ENCODE measurements at regions not wholly inside any gene's neighbourhood (a gene's known extent, or its start where the extent isn't known, plus 50 kb on each side); places are given as distances from the start of the nearest gene placed in this dataset.

GRCh38 chr5:135120951-135121350 lies 86.9 kb upstream of the PITX1 start:
- DNase-seq (ENCODE audit: low spot score), result no peak

GRCh38 chr5:135119481-135119880 lies 85.5 kb upstream of the PITX1 start:
- DNase-seq (ENCODE audit: low spot score), result no peak

DNA sequence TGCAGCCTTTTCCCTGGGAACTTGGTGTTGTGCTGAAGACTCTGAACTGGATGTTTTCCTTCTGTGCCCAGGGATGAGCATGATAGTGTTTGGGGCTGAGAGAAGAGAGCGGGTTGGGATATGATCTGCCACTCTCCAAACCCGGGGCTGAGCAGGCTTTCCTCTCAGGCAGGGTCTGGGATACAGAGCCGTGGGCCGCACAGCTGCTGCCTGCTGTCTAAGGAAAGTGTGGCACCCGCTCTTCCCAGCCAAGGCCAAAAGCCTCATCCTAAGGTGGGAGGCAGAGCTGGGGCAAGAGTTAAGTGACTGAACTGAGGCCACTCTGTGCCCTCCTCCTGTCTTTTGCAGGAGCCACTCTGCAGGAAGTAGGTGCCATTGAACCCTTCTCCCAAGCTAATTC lies 83.6 kb upstream of the PITX1 start:
- DNase-seq (ENCODE audit: low spot score), result no peak

- DNase-seq (ENCODE audit: low spot score), result peak; percentile 35
Measured at GRCh38 chr5:135116160-135116561, 82.1 kb upstream of the PITX1 start.

DNA sequence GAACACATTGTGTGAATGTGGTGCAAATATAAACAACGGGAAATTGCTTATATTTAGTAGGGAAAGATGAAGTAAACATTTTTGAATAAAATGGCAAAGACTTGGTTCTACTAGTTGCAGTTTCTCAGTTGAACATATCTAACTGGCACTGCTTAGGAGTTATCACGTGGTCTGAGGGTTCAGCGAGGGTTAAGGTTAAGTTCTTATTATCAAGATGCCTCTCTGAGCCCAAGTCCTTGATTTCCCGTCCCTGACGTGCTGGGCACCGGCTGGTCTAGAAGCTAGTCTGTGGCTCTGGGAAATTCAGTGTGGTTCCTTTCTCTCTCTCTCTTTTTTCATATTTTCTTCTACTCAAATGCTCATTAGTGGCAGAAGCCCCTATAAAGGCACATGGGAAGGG lies 81.6 kb upstream of the PITX1 start:
- no peak for DNase-seq (ENCODE audit: low spot score)

DNA sequence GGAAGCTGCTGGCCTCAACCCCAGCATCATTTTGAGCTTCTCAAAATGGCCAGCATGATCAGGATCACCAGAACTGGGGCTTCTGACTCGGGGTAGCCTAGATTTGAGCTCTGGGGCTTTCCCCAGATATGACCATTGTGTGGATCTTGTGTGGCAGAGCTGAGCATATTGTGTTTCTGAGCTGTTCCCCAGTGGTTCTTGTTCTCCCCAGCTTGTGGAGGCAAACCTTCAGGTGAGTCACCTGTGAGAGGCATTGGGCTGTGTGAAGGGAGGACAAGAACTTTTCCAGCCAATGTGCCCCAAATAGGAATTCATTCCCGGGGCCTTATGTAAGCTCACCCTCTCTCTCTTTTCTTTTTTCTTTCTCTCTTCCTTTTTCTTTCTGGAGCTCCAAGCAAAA lies 80.7 kb upstream of the PITX1 start:
- DNase-seq (ENCODE audit: low spot score), result no peak

DNA sequence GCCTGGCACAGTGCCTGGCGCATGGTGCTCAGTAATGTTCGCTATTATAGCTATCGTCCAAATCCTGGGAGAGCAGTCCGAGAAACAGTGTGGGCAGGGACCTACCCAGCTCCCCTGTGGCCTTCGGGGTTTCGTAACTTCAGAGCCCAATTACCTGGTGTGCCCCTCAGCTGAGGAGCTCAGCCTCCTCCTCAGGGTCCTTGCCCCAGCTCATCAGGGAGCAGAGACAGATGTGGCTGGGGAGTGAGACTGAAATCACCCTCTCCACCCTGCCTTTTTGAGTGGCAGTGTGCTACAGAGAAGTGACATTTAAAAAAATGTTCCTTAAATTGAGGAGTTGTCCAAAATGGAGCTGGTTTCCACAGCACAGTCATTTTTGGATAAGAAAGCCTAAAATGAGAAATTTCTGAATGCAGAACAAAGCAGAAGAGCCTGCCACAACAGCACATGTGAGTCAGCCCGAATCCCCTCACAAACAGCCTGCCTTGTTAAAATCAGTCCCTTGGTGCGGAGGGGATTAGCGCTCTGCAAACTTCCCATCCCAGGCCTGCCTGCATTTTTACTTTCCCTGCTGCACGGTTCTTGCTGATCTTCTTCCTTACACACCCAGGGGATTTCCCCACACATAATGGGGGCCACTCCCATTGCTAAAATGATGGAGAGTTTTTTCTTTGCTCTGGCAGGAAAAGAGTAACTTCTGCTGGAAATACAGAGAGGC lies 78.1 kb upstream of the PITX1 start:
- DNase-seq (ENCODE audit: low spot score), result no peak

- no peak for DNase-seq (ENCODE audit: low spot score)
Measured at GRCh38 chr5:135110785-135111596, 77.0 kb upstream of the PITX1 start.

- DNase-seq (ENCODE audit: low spot score), result no peak
Measured at GRCh38 chr5:135108992-135109391, 75.0 kb upstream of the PITX1 start.

DNA sequence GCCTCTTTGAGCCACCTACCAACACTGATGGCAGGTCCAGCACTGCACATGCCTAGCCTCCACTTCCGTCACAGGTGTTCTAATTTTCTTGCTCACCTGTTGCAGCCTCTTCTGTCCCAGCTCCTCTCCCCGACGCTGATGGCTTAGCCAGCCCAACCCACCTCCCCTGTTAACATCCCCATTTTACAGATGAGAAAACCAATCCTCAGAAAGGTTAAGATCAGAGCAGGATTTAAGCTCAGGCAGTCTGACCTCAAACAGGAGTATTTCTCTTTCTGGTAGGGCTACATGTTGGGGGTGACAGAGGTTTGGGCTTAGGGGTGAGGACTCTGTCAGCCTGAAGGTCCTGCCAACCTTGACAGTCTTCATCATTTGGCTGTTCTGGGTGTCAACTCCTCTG lies 74.5 kb upstream of the PITX1 start:
- no peak for DNase-seq (ENCODE audit: low spot score)

DNA sequence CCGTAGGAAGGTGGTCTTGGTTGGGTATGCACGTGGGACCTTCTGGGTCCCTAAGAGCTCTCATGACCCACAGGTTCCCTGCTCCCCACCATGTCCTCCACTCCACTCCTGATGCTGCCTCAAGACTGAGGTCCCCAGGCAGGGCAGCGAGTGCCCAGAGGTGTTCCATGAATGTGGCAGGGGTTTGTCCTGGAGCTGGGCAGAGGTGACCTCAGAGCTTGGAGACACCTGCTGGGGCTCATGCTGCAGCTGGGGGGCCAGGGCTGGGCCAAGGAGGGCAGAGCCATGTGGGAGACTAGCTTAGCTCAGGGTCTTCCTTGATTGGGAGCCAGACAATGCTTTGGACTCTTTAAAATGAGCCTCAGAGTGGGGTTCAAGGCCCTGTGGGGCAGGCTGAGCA lies 74.0 kb upstream of the PITX1 start:
- no peak for DNase-seq (ENCODE audit: low spot score)

DNA sequence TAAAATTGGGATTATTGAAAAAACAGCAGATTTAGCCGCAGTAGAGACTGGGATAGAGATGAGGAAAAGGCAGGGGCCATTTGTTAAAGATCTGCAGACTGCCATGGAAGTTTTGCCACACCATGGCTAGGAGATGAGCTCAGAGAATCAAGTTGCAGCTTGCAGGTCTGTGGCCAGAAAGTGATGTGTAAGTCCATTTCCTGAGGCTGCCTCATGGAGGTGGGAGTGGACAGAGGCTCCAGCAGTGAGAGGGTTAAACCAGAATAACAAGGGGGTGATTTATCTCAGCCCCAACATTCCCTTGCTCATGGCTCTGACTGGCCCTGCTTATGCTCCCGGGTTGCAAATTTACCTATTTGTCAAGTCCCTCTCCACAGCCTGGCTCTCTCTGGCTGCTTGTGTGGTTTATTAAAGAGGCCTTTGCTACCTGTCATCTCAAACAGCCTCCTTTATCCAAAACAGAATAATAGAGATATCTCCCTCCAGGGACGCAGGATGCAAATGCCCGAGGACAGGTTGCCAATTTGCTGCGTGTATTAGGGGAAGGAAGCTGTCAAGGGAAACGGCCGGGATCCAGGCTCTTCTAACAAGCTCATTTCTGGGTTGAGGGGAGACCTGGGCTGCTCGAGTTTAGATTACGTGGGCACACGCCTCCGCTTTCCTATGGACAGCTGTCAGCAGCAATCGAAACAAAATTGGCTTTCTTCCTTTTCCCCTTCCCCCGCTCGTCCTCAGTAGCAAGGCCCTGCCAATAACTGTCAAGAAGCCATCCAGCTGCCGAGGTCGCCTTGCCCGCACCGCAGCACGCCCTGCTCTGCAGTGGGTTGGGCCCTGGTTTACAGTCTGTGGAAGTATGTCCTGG lies 72.8 kb upstream of the PITX1 start:
- no peak for DNase-seq (ENCODE audit: low spot score)

DNA sequence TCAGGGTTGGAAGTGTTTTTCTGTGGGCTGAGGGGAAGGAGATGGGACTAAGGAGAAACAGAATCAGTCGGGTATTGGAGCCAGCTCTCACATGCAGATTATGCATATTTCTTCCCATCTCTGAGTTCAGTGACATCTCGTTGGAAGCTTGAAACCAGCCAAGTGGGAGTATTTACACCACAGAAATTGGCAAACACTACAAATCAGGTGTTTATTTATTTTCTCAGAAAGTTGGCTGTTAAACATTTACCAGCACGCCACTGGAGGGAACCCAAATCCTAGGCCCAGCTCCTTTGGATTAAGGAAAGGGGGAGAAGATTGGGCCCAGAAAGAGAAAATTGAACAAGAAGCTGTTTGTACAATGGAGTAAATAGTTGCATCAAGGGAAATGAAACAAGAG lies 72.1 kb upstream of the PITX1 start:
- DNase-seq (ENCODE audit: low spot score), result no peak

GRCh38 chr5:135105105-135105484 lies 71.1 kb upstream of the PITX1 start:
- DNase-seq (ENCODE audit: low spot score), result no peak

DNA sequence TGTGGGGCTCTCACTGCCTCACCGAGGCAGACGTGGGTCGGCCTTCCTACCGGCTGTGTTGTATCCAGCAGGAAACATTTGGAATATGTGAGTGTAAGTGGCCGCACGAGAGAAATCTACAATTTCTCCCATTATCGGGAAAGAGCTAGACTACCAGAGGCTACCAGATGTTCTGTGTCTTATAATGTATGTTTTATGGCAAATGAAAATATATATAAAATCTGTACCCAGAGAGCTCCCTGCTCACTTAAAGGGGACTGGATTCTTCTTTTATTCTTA lies 69.5 kb upstream of the PITX1 start:
- no peak for DNase-seq (ENCODE audit: low spot score)

DNA sequence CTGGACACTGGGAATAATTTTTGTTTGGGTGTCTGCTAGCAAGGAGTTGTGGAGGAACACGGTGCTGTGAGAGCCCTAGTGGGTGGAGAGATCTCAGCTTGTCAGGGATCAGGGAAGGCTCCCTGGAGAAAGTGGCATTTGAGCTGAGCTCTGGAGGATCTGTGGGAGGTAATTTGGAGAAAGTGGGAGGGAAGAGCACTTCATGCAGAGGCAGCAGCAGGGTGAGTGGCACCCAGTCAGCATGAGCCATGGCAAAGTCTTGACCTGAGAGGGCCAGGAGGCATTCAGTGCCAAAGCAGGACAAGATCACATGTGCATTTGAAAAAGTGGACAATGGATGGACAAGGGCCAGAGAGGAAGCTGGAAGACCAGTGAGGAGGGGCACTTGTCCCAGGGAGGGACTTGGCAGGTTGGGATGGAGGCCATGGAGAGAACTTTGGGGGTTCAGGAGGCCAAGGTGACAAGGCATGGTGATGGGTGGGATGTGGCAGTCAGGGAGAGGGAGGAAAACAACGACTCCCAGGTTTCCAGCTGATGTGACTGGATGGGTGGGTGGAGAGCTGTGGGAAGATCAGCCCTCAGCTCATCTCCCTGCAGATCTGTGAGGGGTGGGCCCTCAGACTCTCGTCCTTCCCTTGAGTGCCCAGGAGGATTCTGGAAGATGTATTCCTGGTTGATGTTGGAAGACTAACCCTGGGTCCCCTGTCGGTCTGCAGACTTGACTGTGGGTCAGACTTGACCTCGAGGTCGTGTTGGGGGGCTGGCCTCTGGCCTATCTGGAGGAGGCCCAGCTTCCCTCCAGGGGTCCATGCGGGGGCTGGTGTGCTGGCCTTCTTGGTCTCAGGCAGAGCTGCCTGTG lies 68.9 kb upstream of the PITX1 start:
- no peak for DNase-seq (ENCODE audit: low spot score)

- no peak for DNase-seq (ENCODE audit: low spot score)
Measured at GRCh38 chr5:135100431-135100830, 66.4 kb upstream of the PITX1 start.

DNA sequence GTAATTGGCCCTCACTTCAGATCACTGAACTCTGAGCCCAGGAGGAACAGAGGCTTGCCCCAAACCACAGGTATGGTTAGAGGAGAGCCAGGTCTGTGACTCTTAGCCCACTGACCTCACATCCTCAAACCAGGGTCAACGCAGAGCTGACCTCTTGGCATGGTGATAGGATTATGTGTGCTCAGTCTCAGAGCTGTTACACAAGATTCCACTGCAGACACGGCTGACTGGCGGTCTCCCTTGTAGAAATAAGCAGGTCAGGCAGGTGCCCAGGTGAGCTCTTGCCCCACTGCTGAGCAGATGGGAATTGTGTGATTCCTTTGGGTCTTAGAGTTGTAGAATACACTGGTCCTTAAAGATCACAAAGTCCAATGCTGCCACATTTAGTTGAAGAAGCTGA lies 66.0 kb upstream of the PITX1 start:
- no peak for DNase-seq (ENCODE audit: low spot score)

DNA sequence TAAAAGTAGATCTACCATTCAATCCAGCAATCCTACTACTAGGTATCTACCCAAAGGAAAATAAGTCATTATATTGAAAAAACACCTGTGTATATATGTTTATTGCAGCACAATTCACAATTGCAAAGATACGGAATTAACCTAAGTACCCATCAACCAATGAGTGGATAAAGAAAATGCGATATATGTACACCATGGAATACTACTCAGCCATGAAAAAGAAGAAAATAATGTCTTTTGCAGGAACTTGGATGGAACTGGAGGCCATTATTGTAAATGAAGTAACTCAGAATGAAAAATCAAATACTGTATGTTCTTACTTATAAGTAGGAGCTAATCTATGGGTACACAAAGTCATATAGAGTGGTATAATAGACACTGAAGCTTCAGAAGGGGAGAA lies 63.4 kb upstream of the PITX1 start:
- DNase-seq (ENCODE audit: low spot score), result no peak

GRCh38 chr5:135095871-135096270 lies 61.8 kb upstream of the PITX1 start:
- no peak for DNase-seq (ENCODE audit: low spot score)

- DNase-seq (ENCODE audit: low spot score), result no peak
Measured at GRCh38 chr5:135095052-135095715, 61.2 kb upstream of the PITX1 start.

All from globus pallidus (tissue), 1 donor.